OCI-LY3 (cell line): ENCODE measurements at regions not wholly inside any gene's neighbourhood (a gene's known extent, or its start where the extent isn't known, plus 50 kb on each side); places are given as distances from the start of the nearest gene placed in this dataset.

Experiments used
- CTCF ChIP-seq: fragments of 200-600, 300-600 bp; sonication (generic); IDR thresholded peaks from 2 replicates; pipeline ENCODE4 v1.5.1; 2014; ENCODE audit warnings: antibody characterized with exemption, low read length, low read depth
- EZH2phosphoT487 ChIP-seq: fragments of 200-600 bp; shearing (Covaris generic); IDR thresholded peaks from 2 replicates; pipeline ENCODE4 v1.6.1; 2018; ENCODE audit warnings: antibody characterized with exemption, mixed run types, low read depth

GRCh38 chr2:53286345-53286744 is 481.3 kb upstream of the CHAC2 start:
- TF ChIP-seq EZH2phosphoT487, result no peak
- no peak for TF ChIP-seq CTCF
